Natural killer cell (primary cell): ENCODE measurements at regions not wholly inside any gene's neighbourhood (a gene's known extent, or its start where the extent isn't known, plus 50 kb on each side); places are given as distances from the start of the nearest gene placed in this dataset.

Source experiments
- ATAC-seq, 3 donors: fragments of 150-1000 bp in 2 of 3; fragments of 200-7000 bp in 1 of 3; cut with Tn5 transposase; 1 replicate in 1 of 3; 2 replicates in 2 of 3; pipeline ENCODE4 v1.10.0; 2021; ENCODE audit warnings: mild to moderate bottlenecking in 2 of 3, moderate library complexity in 2 of 3
- DNase-seq, 2 donors: peaks; one replicate each; pipeline versions ENCODE4 v3.0.0 to v3.0.0-alpha.2; 2013 to 2021; ENCODE audit warnings: mixed read lengths in 1 of 2
- H3K27ac ChIP-seq: one replicate; pipeline ENCODE4 v1.5.1; 2013; ENCODE audit warnings: mild to moderate bottlenecking, low read length
- H3K27me3 ChIP-seq: one replicate; pipeline ENCODE4 v1.6.1; 2013; ENCODE audit warnings: low read length; ENCODE audit not compliant: control insufficient read depth, insufficient read depth
- H3K36me3 ChIP-seq: one replicate; pipeline ENCODE4 v1.6.1; 2013; ENCODE audit warnings: low read length; ENCODE audit not compliant: control insufficient read depth, insufficient read depth
- H3K4me1 ChIP-seq: one replicate; pipeline ENCODE4 v1.6.1; 2013; ENCODE audit warnings: low read length; ENCODE audit not compliant: control insufficient read depth, insufficient read depth
- H3K4me3 ChIP-seq: one replicate; pipeline ENCODE4 v1.5.1; 2013; ENCODE audit warnings: low read length
- H3K9me3 ChIP-seq: one replicate; pipeline ENCODE4 v1.6.1; 2013; ENCODE audit warnings: low read length; ENCODE audit not compliant: control insufficient read depth, insufficient read depth
- H3K27ac Mint-ChIP-seq, 2 donors: one replicate each; pipeline ENCODE4 v1.8.0; 2022; ENCODE audit warnings: mild to moderate bottlenecking in 2 of 2, mixed read lengths in 2 of 2, moderate library complexity in 1 of 2
- H3K27me3 Mint-ChIP-seq, 2 donors: one replicate each; pipeline ENCODE4 v1.8.0; 2022; ENCODE audit warnings: low read depth in 2 of 2, mixed read lengths in 2 of 2
- H3K36me3 Mint-ChIP-seq: one replicate; pipeline ENCODE4 v1.8.0; 2022; ENCODE audit warnings: mixed read lengths
- H3K4me1 Mint-ChIP-seq, 2 donors: one replicate each; pipeline ENCODE4 v1.8.0; 2022; ENCODE audit warnings: mixed read lengths in 2 of 2
- H3K4me3 Mint-ChIP-seq: one replicate; pipeline ENCODE4 v1.8.0; 2022; ENCODE audit warnings: mild to moderate bottlenecking, moderate library complexity, mixed read lengths
- H3K9me3 Mint-ChIP-seq, 2 donors: one replicate each; pipeline ENCODE4 v1.8.0; 2022; ENCODE audit warnings: mixed read lengths in 2 of 2
- CTCF ChIP-seq: fragments of 200-600 bp; IDR thresholded peaks from one replicate; pipeline ENCODE4 v1.8.0; 2022; ENCODE audit warnings: antibody characterized with exemption
- WGBS: methylation state at CpG from one replicate; pipeline ENCODE4 v1.1.7; 2013; ENCODE audit warnings: missing lambda C conversion rate; ENCODE audit not compliant: insufficient coverage; 5-methylcytosine and 5-hydroxymethylcytosine counted together
- intact Hi-C: fragments of 100-400 bp; cut with micrococcal nuclease; formaldehyde crosslinking; loops from one replicate; pipeline ENCODE4 v1.14.2; 2022

GRCh38 chr3:117218641-117219048 lies 509.1 kb downstream of the TUSC7 start:
- Mint-ChIP-seq H3K36me3 (no peaks in the 10 kb centered on the region), H3K9me3 (peaks cover 0 to 6% of the 10 kb centered on the region in 2 donors), H3K4me3 (no peak overlapping the region), H3K27me3 (no peaks in the 10 kb centered on the region), H3K4me1 (no peaks in the 10 kb centered on the region), H3K27ac (no peak overlapping the region)
- Histone ChIP-seq H3K4me3 (no peak overlapping the region), H3K27me3 (no peaks in the 10 kb centered on the region), H3K9me3 (no peaks in the 10 kb centered on the region), H3K36me3 (no peaks in the 10 kb centered on the region), H3K4me1 (no peaks in the 10 kb centered on the region), H3K27ac (no peak overlapping the region)
- ATAC-seq (no peak), DNase-seq (no peak)
- 75% methylated on average over 3 of the region's 3 CpGs for WGBS
- intact Hi-C loops = no loop called here
- no peak for TF ChIP-seq CTCF

DNA sequence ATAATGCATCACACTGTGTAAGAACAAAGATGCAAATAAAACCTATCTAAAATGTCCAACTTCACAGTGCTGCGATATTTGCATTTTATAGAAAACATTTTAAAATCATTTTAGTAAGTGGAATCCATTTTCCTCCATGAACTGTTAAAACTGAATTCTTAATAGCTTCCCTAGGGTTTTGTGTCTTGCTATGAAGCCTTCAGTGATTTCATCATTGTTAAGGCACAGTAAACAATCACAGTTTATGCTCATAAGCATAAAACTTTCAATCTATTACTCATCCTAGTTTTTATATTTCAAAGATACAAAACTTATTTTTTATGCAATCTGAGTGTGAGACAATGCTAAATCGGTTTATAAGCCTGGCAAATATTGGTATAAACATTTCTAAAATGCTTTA lies 509.7 kb downstream of the TUSC7 start:
- Mint-ChIP-seq H3K4me3 (no peak overlapping the region), H3K4me1 (no peaks in the 10 kb centered on the region), H3K27me3 (no peaks in the 10 kb centered on the region), H3K27ac (no peak overlapping the region), H3K36me3 (no peaks in the 10 kb centered on the region), H3K9me3 (peaks cover 1 to 10% of the 10 kb centered on the region in 2 donors)
- no peaks in the 10 kb centered on the region for H3K4me1 ChIP-seq
- no peak for DNase-seq
- TF ChIP-seq CTCF = no peak
- no peak overlapping the region for H3K27ac ChIP-seq
- no peaks in the 10 kb centered on the region for H3K36me3 ChIP-seq
- H3K27me3 ChIP-seq = no peaks in the 10 kb centered on the region
- no peak for ATAC-seq
- intact Hi-C loops = no loop called here
- H3K4me3 ChIP-seq = no peak overlapping the region
- 67% methylated on average over 1 of the region's 2 CpGs for WGBS
- no peaks in the 10 kb centered on the region for H3K9me3 ChIP-seq

DNA sequence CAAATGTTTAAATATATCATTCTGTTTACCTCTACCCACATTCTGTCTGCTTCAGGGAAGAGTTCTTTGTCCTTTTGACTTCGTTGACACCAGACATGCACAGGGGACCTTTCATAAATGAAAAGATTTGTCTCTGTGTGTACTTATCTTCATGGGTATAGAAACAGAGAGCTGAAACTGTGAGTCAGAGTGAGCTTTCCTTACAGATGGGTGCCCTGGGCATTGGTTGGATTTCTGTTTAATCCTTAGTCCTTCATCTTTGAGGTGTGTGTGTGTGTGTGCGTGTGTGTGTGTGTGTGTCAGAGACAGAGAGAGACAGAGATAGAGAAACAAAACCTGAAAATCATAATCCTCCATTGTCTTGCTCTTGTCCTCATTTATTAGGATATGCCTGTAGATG lies 517.4 kb downstream of the TUSC7 start:
- DNase-seq = no peak
- H3K9me3 ChIP-seq = no peaks in the 10 kb centered on the region
- ATAC-seq = no peak
- intact Hi-C loops = no loop called here
- Mint-ChIP-seq H3K27ac (no peak overlapping the region), H3K4me3 (no peak overlapping the region), H3K27me3 (no peaks in the 10 kb centered on the region), H3K9me3 (peaks cover 10 to 18% of the 10 kb centered on the region in 2 donors), H3K4me1 (no peaks in the 10 kb centered on the region), H3K36me3 (no peaks in the 10 kb centered on the region)
- no peak overlapping the region for H3K27ac ChIP-seq
- H3K36me3 ChIP-seq = no peaks in the 10 kb centered on the region
- no peak for TF ChIP-seq CTCF
- H3K27me3 ChIP-seq = no peaks in the 10 kb centered on the region
- no peak overlapping the region for H3K4me3 ChIP-seq
- no peaks in the 10 kb centered on the region for H3K4me1 ChIP-seq
- 58% methylated on average over 1 of the region's 2 CpGs for WGBS

- no peak for ATAC-seq
- no peak for TF ChIP-seq CTCF
- H3K27me3 ChIP-seq = no peaks in the 10 kb centered on the region
- no peaks in the 10 kb centered on the region for H3K36me3 ChIP-seq
- no peak overlapping the region for H3K27ac ChIP-seq
- no peak for DNase-seq
- no peak overlapping the region for H3K4me3 Mint-ChIP-seq
- no peak overlapping the region for H3K27ac Mint-ChIP-seq
- H3K27me3 Mint-ChIP-seq = no peaks in the 10 kb centered on the region
- 79% methylated on average over 1 of the region's 1 CpG for WGBS
- peaks cover 10 to 18% of the 10 kb centered on the region in 2 donors for H3K9me3 Mint-ChIP-seq
- no peaks in the 10 kb centered on the region for H3K36me3 Mint-ChIP-seq
- no peaks in the 10 kb centered on the region for H3K9me3 ChIP-seq
- no peaks in the 10 kb centered on the region for H3K4me1 Mint-ChIP-seq
- intact Hi-C loops = no loop called here
- no peak overlapping the region for H3K4me3 ChIP-seq
- H3K4me1 ChIP-seq = no peaks in the 10 kb centered on the region
These were observed 518.9 kb downstream of the TUSC7 start for GRCh38 chr3:117228466-117228865.
